Mesendoderm (in vitro differentiated cells): ENCODE measurements at regions not wholly inside any gene's neighbourhood (a gene's known extent, or its start where the extent isn't known, plus 50 kb on each side); places are given as distances from the start of the nearest gene placed in this dataset.

ENCODE experiments used
- DNase-seq: peaks from one replicate; pipeline ENCODE4 v3.0.0; 2013
- H2AK5ac ChIP-seq: 2 replicates; pipeline ENCODE4 v1.6.1; 2013; ENCODE audit warnings: low read length, inconsistent platforms
- H2BK120ac ChIP-seq: 2 replicates; pipeline ENCODE4 v1.6.1; 2013; ENCODE audit warnings: low read depth, mild to moderate bottlenecking, low read length, moderate library complexity, mixed read lengths
- H2BK15ac ChIP-seq: replicated peaks from 2 replicates; pipeline ENCODE4 v1.6.1; 2013; ENCODE audit warnings: low read depth, mild to moderate bottlenecking, moderate library complexity
- H2BK5ac ChIP-seq: 2 replicates; pipeline ENCODE4 v1.6.1; 2013; ENCODE audit warnings: low read length, inconsistent platforms
- H3K18ac ChIP-seq: 2 replicates; pipeline ENCODE4 v1.6.1; 2013; ENCODE audit warnings: mild to moderate bottlenecking, low read length, mixed read lengths
- H3K23ac ChIP-seq: one replicate; pipeline ENCODE4 v1.6.1; 2013; ENCODE audit warnings: low read length
- H3K27ac ChIP-seq: 2 replicates; pipeline ENCODE4 v1.5.1; 2013; ENCODE audit warnings: low read depth, mild to moderate bottlenecking, inconsistent platforms, low read length, moderate library complexity
- H3K27me3 ChIP-seq: 2 replicates; pipeline ENCODE4 v1.6.1; 2013; ENCODE audit warnings: low read length, control low read depth, mild to moderate bottlenecking, inconsistent platforms; ENCODE audit not compliant: insufficient read depth, poor library complexity
- H3K36me3 ChIP-seq: 2 replicates; pipeline ENCODE4 v1.6.1; 2013; ENCODE audit warnings: low read length, inconsistent platforms; ENCODE audit not compliant: control insufficient read depth, insufficient read depth
- H3K4ac ChIP-seq: one replicate; pipeline ENCODE4 v1.6.1; 2013; ENCODE audit warnings: low read depth, mild to moderate bottlenecking, low read length, moderate library complexity
- H3K4me1 ChIP-seq: 2 replicates; pipeline ENCODE4 v1.6.1; 2013; ENCODE audit warnings: low read depth, low read length, inconsistent platforms; ENCODE audit not compliant: control insufficient read depth
- H3K4me2 ChIP-seq: 2 replicates; pipeline ENCODE4 v1.6.1; 2013; ENCODE audit warnings: low read length
- H3K4me3 ChIP-seq: 2 replicates; pipeline ENCODE4 v1.5.1; 2013; ENCODE audit warnings: mild to moderate bottlenecking, low read length
- H3K56ac ChIP-seq: one replicate; pipeline ENCODE4 v1.6.1; 2013; ENCODE audit warnings: low read length
- H3K79me1 ChIP-seq: 2 replicates; pipeline ENCODE4 v1.6.1; 2013; ENCODE audit warnings: low read length, inconsistent platforms
- H3K79me2 ChIP-seq: 2 replicates; pipeline ENCODE4 v1.6.1; 2013; ENCODE audit warnings: mild to moderate bottlenecking, low read length; ENCODE audit not compliant: control insufficient read depth, insufficient read depth
- H3K9ac ChIP-seq: 2 replicates; pipeline ENCODE4 v1.6.1; 2013; ENCODE audit warnings: low read length, inconsistent platforms
- H4K5ac ChIP-seq: one replicate; pipeline ENCODE4 v1.6.1; 2013; ENCODE audit warnings: low read length
- H4K8ac ChIP-seq: one replicate; pipeline ENCODE4 v1.6.1; 2013; ENCODE audit warnings: low read depth, mild to moderate bottlenecking, control low read depth, low read length, moderate library complexity
- WGBS: extraction: QIAGEN DNeasy Blood & Tissue Kit; methylation state at CpG from one replicate; pipeline ENCODE4 v1.1.7; 2013; ENCODE audit warnings: low lambda C conversion rate, missing lambda C conversion rate; ENCODE audit not compliant: insufficient coverage; ENCODE audit errors: extremely low coverage; 5-methylcytosine and 5-hydroxymethylcytosine counted together

GRCh38 chr2:19123556-19123955 lies 234.9 kb downstream of the OSR1 start:
- no peak overlapping the region for H3K56ac ChIP-seq
- H2BK15ac ChIP-seq: no peak overlapping the region
- no peak overlapping the region for H4K5ac ChIP-seq
- H3K27ac ChIP-seq: no peak overlapping the region
- H3K4ac ChIP-seq: no peak overlapping the region
- no CpG with 5 or more reads among the region's 2 CpGs for WGBS
- no peak overlapping the region for H2BK5ac ChIP-seq
- H3K27me3 ChIP-seq: no peaks in the 10 kb centered on the region
- no peaks in the 10 kb centered on the region for H3K79me1 ChIP-seq
- no peaks in the 10 kb centered on the region for H3K36me3 ChIP-seq
- no peak overlapping the region for H3K4me3 ChIP-seq
- no peaks in the 10 kb centered on the region for H3K4me1 ChIP-seq
- no peak overlapping the region for H3K23ac ChIP-seq
- no peak overlapping the region for H3K18ac ChIP-seq
- H4K8ac ChIP-seq: no peak overlapping the region
- H3K9ac ChIP-seq: no peak overlapping the region
- no peak overlapping the region for H3K4me2 ChIP-seq
- no peak overlapping the region for H2BK120ac ChIP-seq
- H3K79me2 ChIP-seq: no peaks in the 10 kb centered on the region
- no peak for DNase-seq
- no peak overlapping the region for H2AK5ac ChIP-seq

GRCh38 chr2:19122220-19122619 lies 236.2 kb downstream of the OSR1 start:
- Histone ChIP-seq H4K8ac (no peak overlapping the region), H3K4me2 (no peak overlapping the region), H2AK5ac (no peak overlapping the region), H2BK5ac (no peak overlapping the region), H3K4me1 (no peaks in the 10 kb centered on the region), H3K79me2 (no peaks in the 10 kb centered on the region), H3K36me3 (no peaks in the 10 kb centered on the region), H3K9ac (no peak overlapping the region), H3K56ac (no peak overlapping the region), H3K79me1 (no peaks in the 10 kb centered on the region), H3K4me3 (no peak overlapping the region), H3K27ac (no peak overlapping the region), H2BK120ac (no peak overlapping the region), H3K4ac (no peak overlapping the region), H4K5ac (no peak overlapping the region), H2BK15ac (no peak overlapping the region), H3K18ac (no peak overlapping the region), H3K27me3 (no peaks in the 10 kb centered on the region), H3K23ac (no peak overlapping the region)
- WGBS: no CpG with 5 or more reads among the region's 1 CpG
- no peak for DNase-seq

GRCh38 chr2:19120941-19121750 lies 237.3 kb downstream of the OSR1 start:
- WGBS: no CpG with 5 or more reads among the region's 12 CpGs
- Histone ChIP-seq H3K4me3 (no peak overlapping the region), H3K4ac (no peak overlapping the region), H2AK5ac (no peak overlapping the region), H3K18ac (no peak overlapping the region), H4K5ac (no peak overlapping the region), H3K79me2 (no peaks in the 10 kb centered on the region), H3K27me3 (no peaks in the 10 kb centered on the region), H3K27ac (no peak overlapping the region), H3K4me1 (no peaks in the 10 kb centered on the region), H3K36me3 (no peaks in the 10 kb centered on the region), H2BK5ac (no peak overlapping the region), H3K56ac (no peak overlapping the region), H2BK120ac (no peak overlapping the region), H2BK15ac (no peak overlapping the region), H3K4me2 (no peak overlapping the region), H4K8ac (no peak overlapping the region), H3K9ac (no peak overlapping the region), H3K23ac (no peak overlapping the region), H3K79me1 (no peaks in the 10 kb centered on the region)
- DNase-seq: no peak

DNA sequence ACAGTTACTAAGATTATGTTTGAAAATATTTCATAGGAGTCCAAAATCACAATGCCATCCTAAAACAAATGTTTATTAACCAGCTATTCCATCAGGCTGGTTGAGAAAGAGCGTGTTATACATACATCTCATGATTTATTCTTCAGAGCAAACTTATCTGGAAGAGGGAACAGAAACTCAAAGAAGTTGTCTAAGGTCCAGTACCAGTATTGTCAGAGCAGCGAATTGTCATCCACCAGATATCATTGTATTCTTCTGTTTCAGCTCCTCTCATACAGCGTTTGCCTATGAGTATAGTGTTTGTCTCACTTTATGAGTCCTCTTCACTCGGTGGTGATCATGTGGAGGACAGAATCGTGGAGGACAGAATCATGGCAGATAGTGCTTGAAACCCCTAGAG lies 238.2 kb downstream of the OSR1 start:
- no peak overlapping the region for H3K27ac ChIP-seq
- no peaks in the 10 kb centered on the region for H3K79me2 ChIP-seq
- H4K8ac ChIP-seq: no peak overlapping the region
- WGBS: no CpG with 5 or more reads among the region's 5 CpGs
- no peak overlapping the region for H2BK5ac ChIP-seq
- H3K79me1 ChIP-seq: no peaks in the 10 kb centered on the region
- H2BK120ac ChIP-seq: no peak overlapping the region
- no peak overlapping the region for H3K9ac ChIP-seq
- no peak overlapping the region for H3K18ac ChIP-seq
- no peak overlapping the region for H3K56ac ChIP-seq
- no peak overlapping the region for H3K4me3 ChIP-seq
- H3K36me3 ChIP-seq: no peaks in the 10 kb centered on the region
- H3K4me2 ChIP-seq: no peak overlapping the region
- H3K27me3 ChIP-seq: no peaks in the 10 kb centered on the region
- H3K23ac ChIP-seq: no peak overlapping the region
- no peak overlapping the region for H4K5ac ChIP-seq
- no peaks in the 10 kb centered on the region for H3K4me1 ChIP-seq
- no peak overlapping the region for H2AK5ac ChIP-seq
- H3K4ac ChIP-seq: no peak overlapping the region
- no peak for DNase-seq
- H2BK15ac ChIP-seq: no peak overlapping the region

GRCh38 chr2:19119326-19120001 lies 239.0 kb downstream of the OSR1 start:
- Histone ChIP-seq H3K4me2 (no peak overlapping the region), H3K23ac (no peak overlapping the region), H3K18ac (no peak overlapping the region), H3K79me2 (no peaks in the 10 kb centered on the region), H3K9ac (no peak overlapping the region), H2AK5ac (no peak overlapping the region), H2BK15ac (no peak overlapping the region), H3K27me3 (no peaks in the 10 kb centered on the region), H4K5ac (no peak overlapping the region), H3K27ac (no peak overlapping the region), H3K4me3 (no peak overlapping the region), H2BK120ac (no peak overlapping the region), H3K4me1 (no peaks in the 10 kb centered on the region), H2BK5ac (no peak overlapping the region), H4K8ac (no peak overlapping the region), H3K79me1 (no peaks in the 10 kb centered on the region), H3K36me3 (no peaks in the 10 kb centered on the region), H3K4ac (no peak overlapping the region), H3K56ac (no peak overlapping the region)
- DNase-seq: no peak
- WGBS: no CpG with 5 or more reads among the region's 3 CpGs
